ENCODE measurements at regions not wholly inside any gene's neighbourhood (a gene's known extent, or its start where the extent isn't known, plus 50 kb on each side); places are given as distances from the start of the nearest gene placed in this dataset.

- H3K36me3 ChIP-seq (ENCODE audit: control insufficient read depth, insufficient read depth, low read length): no peaks in the 10 kb centered on the region
- no peak overlapping the region for H3K9ac ChIP-seq (ENCODE audit: insufficient read depth in 1 of 2, low read depth in 2 of 2, low read length in 2 of 2)
- ATAC-seq: no peak
- BruUV-seq (replicated peaks): no TSS peak
- H3K4me1 ChIP-seq (replicated peaks in 1 of 2; ENCODE audit: control insufficient read depth in 2 of 2, insufficient read depth in 2 of 2, low read length in 2 of 2): 0 out of 5 replicates have a peak, but pooled peaks cover 0 to 4% of the 10 kb centered on the region in 2 experiments
- intact Hi-C loops (cut with micrococcal nuclease) (no loop called here), in situ Hi-C loops (cut with MboI) (no loop called here)
- peaks cover 16 to 79% of the 10 kb centered on the region in 2 experiments for H3K27me3 ChIP-seq (ENCODE audit: control insufficient read depth in 2 of 2, insufficient read depth in 2 of 2, low read length in 2 of 2)
- no peak for FAIRE-seq
- H3K4me2 ChIP-seq (ENCODE audit: insufficient read depth, low read length): no peak overlapping the region
- H3K9me3 ChIP-seq (replicated peaks; ENCODE audit: control insufficient read depth, insufficient read depth, low read depth, low read length): no peaks in the 10 kb centered on the region
- DNase-seq (ENCODE audit: extremely low read depth in 1 of 4, low spot score in 3 of 4): no peak
- POLR2A ChIA-PET: interaction anchor here (0.6 kb wide), 1 partner anchor 892 kb away, joined by 3 read pairs; no protein-coding TSS in a partner anchor
- no peaks in the 10 kb centered on the region; the same call in 1 of the 2 replicates for H4K20me1 ChIP-seq (replicated peaks; ENCODE audit: control insufficient read depth, insufficient read depth, low read length)
- H2AFZ ChIP-seq (ENCODE audit: low read depth, low read length): no peak overlapping the region
- H3K79me2 ChIP-seq (ENCODE audit: control insufficient read depth, insufficient read depth, low read length): no peaks in the 10 kb centered on the region
- no peak overlapping the region for H3K4me3 ChIP-seq
- WGBS (ENCODE audit: insufficient coverage, low coverage, missing lambda C conversion rate): 0% methylated on average over 3 of the region's 3 CpGs
- CTCF ChIA-PET (ENCODE audit: low intra/inter-chr PET ratio): no interaction called here
- H3K27ac ChIP-seq (ENCODE audit: extremely low read depth, low read depth, low read length): no peak overlapping the region
- no peaks in the 10 kb centered on the region for H3K9me1 ChIP-seq (ENCODE audit: control insufficient read depth, insufficient read depth, low read length)
- TF ChIP-seq ETS2 (tag; IDR thresholded peaks at IDR 0.05; ENCODE audit: borderline replicate concordance, poor library complexity, severe bottlenecking) (no peak), HNRNPUL1 (IDR thresholded peaks at IDR 0.05; ENCODE audit: low read length) (no peak), ZKSCAN8 (CRISPR knock-in tag; IDR thresholded peaks at IDR 0.05) (no peak), CREBBP (IDR thresholded peaks at IDR 0.05; ENCODE audit: low read depth, low read length) (no peak), FOXA1 (IDR thresholded peaks at IDR 0.05; ENCODE audit: borderline replicate concordance) (no peak), ZBTB40 (IDR thresholded peaks at IDR 0.05) (no peak), ZBTB40 (CRISPR knock-in tag; IDR thresholded peaks at IDR 0.05) (no peak), ILF3 (IDR thresholded peaks at IDR 0.05; ENCODE audit: borderline replicate concordance) (no peak), ZNF785 (CRISPR knock-in tag; IDR thresholded peaks at IDR 0.05) (no peak)
Measured at GRCh38 chr15:70351941-70352774, 254.4 kb upstream of the TLE3 start.
